SU-DHL-6 (cell line): ENCODE measurements at regions not wholly inside any gene's neighbourhood (a gene's known extent, or its start where the extent isn't known, plus 50 kb on each side); places are given as distances from the start of the nearest gene placed in this dataset.

Experiments used
- H2AFZ ChIP-seq: fragments of 200-600 bp; sonication (generic); 2 replicates; pipeline ENCODE4 v1.6.1; 2014; ENCODE audit warnings: low read depth, mild to moderate bottlenecking, moderate library complexity, mixed read lengths, antibody characterized with exemption, low read length; ENCODE audit not compliant: severe bottlenecking
- H3F3A ChIP-seq: fragments of 200-600 bp; shearing (Covaris generic); 2 replicates; pipeline ENCODE4 v1.6.0; 2016; ENCODE audit warnings: antibody characterized with exemption, mild to moderate bottlenecking; ENCODE audit not compliant: insufficient read depth
- H3K27ac ChIP-seq: fragments of 200-600 bp; sonication (generic); 2 replicates; pipeline ENCODE4 v1.5.1; 2016; ENCODE audit warnings: low read depth, mild to moderate bottlenecking, low read length, moderate library complexity, mixed read lengths
- H3K27me3 ChIP-seq: fragments of 200-600 bp; sonication (generic), shearing (Covaris generic); 2 replicates; pipeline ENCODE4 v1.6.0; 2014; ENCODE audit warnings: mild to moderate bottlenecking, low read length
- H3K36me3 ChIP-seq: fragments of 200-600 bp; sonication (generic); 2 replicates; pipeline ENCODE4 v1.6.1; 2014; ENCODE audit warnings: mild to moderate bottlenecking, low read length, mixed read lengths
- H3K4me2 ChIP-seq: fragments of 300-600, 200-600 bp; shearing (Covaris generic), sonication (generic); 2 replicates; pipeline ENCODE4 v1.6.0; 2014; ENCODE audit warnings: low read length, low read depth, mild to moderate bottlenecking; ENCODE audit not compliant: poor library complexity, severe bottlenecking
- H3K4me3 ChIP-seq: fragments of 200-600 bp; sonication (generic); 2 replicates; pipeline ENCODE4 v1.5.1; 2014; ENCODE audit warnings: antibody characterized with exemption, low read length, mild to moderate bottlenecking, mixed read lengths; ENCODE audit not compliant: insufficient read depth, poor library complexity, severe bottlenecking
- H3K79me2 ChIP-seq: fragments of 200-600 bp; sonication (generic); 2 replicates; pipeline ENCODE4 v1.6.1; 2014; ENCODE audit warnings: mild to moderate bottlenecking, low read length, moderate library complexity; ENCODE audit not compliant: insufficient read depth
- H3K9ac ChIP-seq: fragments of 200-600 bp; sonication (generic); 2 replicates; pipeline ENCODE4 v1.7.0; 2014; ENCODE audit warnings: mild to moderate bottlenecking, low read length
- H3K9me2 ChIP-seq: fragments of 200-600 bp; sonication (generic); replicated peaks from 2 replicates; pipeline ENCODE4 v1.6.1; 2014; ENCODE audit warnings: low read length; ENCODE audit not compliant: insufficient read depth
- H3K9me3 ChIP-seq: fragments of 200-600 bp; sonication (generic); 2 replicates; pipeline ENCODE4 v1.6.1; 2014; ENCODE audit warnings: low read length, mixed read lengths; ENCODE audit not compliant: insufficient read depth
- H4K20me1 ChIP-seq: fragments of 200-600 bp; sonication (generic); 2 replicates; pipeline ENCODE4 v1.6.1; 2014; ENCODE audit warnings: low read depth, mild to moderate bottlenecking, antibody characterized with exemption, low read length, moderate library complexity, mixed read lengths
- EZH2phosphoT487 ChIP-seq: fragments of 200-600 bp; sonication (generic), shearing (Covaris generic); conservative IDR thresholded peaks from 2 replicates; pipeline ENCODE4 v1.6.1; 2018; ENCODE audit warnings: mild to moderate bottlenecking, antibody characterized with exemption, low read length, moderate library complexity, mixed read lengths
- TF ChIP-seq, protein P1 (sequence below): fragments of 200-600 bp; sonication (generic); IDR thresholded peaks from one replicate; pipeline ENCODE4 v1.5.1; 2017; ENCODE audit warnings: antibody characterized with exemption, mild to moderate bottlenecking, low read length, moderate library complexity; ENCODE audit not compliant: insufficient read depth, poor library complexity, severe bottlenecking

GRCh38 chr14:49977126-49977841 is 84.4 kb downstream of the ARF6 start:
- no peak for TF ChIP-seq EZH2phosphoT487
- TF ChIP-seq, protein P1, sequence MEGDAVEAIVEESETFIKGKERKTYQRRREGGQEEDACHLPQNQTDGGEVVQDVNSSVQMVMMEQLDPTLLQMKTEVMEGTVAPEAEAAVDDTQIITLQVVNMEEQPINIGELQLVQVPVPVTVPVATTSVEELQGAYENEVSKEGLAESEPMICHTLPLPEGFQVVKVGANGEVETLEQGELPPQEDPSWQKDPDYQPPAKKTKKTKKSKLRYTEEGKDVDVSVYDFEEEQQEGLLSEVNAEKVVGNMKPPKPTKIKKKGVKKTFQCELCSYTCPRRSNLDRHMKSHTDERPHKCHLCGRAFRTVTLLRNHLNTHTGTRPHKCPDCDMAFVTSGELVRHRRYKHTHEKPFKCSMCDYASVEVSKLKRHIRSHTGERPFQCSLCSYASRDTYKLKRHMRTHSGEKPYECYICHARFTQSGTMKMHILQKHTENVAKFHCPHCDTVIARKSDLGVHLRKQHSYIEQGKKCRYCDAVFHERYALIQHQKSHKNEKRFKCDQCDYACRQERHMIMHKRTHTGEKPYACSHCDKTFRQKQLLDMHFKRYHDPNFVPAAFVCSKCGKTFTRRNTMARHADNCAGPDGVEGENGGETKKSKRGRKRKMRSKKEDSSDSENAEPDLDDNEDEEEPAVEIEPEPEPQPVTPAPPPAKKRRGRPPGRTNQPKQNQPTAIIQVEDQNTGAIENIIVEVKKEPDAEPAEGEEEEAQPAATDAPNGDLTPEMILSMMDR = no peak
- Histone ChIP-seq H3K4me3 (peak overlapping the region; percentile 21), H3K36me3 (no peaks in the 10 kb centered on the region), H3F3A (peaks cover 35% of the 10 kb centered on the region), H3K9ac (peak overlapping the region; percentile 34), H3K9me2 (no peaks in the 10 kb centered on the region), H3K27ac (peak overlapping the region; percentile 89), H3K4me2 (peak overlapping the region; percentile 53), H3K79me2 (no peaks in the 10 kb centered on the region), H4K20me1 (no peaks in the 10 kb centered on the region), H3K9me3 (no peaks in the 10 kb centered on the region), H2AFZ (peak overlapping the region; percentile 36), H3K27me3 (no peaks in the 10 kb centered on the region)

- H2AFZ ChIP-seq = no peak overlapping the region
- no peaks in the 10 kb centered on the region for H3K9me2 ChIP-seq
- no peaks in the 10 kb centered on the region for H3K36me3 ChIP-seq
- no peak for TF ChIP-seq EZH2phosphoT487
- TF ChIP-seq, protein P1 = no peak
- H3K4me3 ChIP-seq = no peak overlapping the region
- peaks cover 22% of the 10 kb centered on the region for H3F3A ChIP-seq
- no peak overlapping the region for H3K27ac ChIP-seq
- H3K9ac ChIP-seq = no peak overlapping the region
- H3K4me2 ChIP-seq = no peak overlapping the region
- H3K27me3 ChIP-seq = no peaks in the 10 kb centered on the region
- no peaks in the 10 kb centered on the region for H3K79me2 ChIP-seq
- H3K9me3 ChIP-seq = no peaks in the 10 kb centered on the region
- H4K20me1 ChIP-seq = no peaks in the 10 kb centered on the region
Measured at GRCh38 chr14:49980027-49980426, 87.1 kb downstream of the ARF6 start.

DNA sequence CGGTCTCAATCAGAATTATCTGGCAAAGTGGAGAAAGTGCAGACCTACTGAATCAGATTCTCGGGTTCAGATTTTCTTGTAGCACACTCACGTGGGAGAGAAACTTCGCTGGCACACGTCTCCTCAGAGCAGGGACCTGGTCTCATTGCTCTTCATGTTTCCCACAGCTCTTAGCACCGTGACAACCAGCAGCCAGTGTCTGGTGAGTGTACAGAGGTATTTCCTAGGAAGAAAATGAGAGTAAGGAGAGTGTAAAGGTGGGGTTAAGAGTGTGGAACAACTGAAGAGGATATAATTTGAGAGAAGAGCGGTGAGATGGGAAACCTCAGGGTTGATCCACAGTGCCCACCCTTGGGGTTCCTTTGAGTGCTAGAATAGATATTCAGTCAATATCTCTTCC is 89.2 kb downstream of the ARF6 start:
- Histone ChIP-seq H3K9ac (no peak overlapping the region), H3K4me2 (no peak overlapping the region), H3K9me3 (no peaks in the 10 kb centered on the region)

More for the DNA sequence above, 89.2 kb downstream of the ARF6 start:
- H3K36me3 ChIP-seq = no peaks in the 10 kb centered on the region
- peaks cover 2% of the 10 kb centered on the region; the same call in 1 of the 2 replicates for H3F3A ChIP-seq
- no peaks in the 10 kb centered on the region for H4K20me1 ChIP-seq
- no peaks in the 10 kb centered on the region for H3K27me3 ChIP-seq
- no peak overlapping the region for H3K27ac ChIP-seq
- no peak overlapping the region for H3K4me3 ChIP-seq
- H3K79me2 ChIP-seq = no peaks in the 10 kb centered on the region
- TF ChIP-seq EZH2phosphoT487 = no peak
- TF ChIP-seq, protein P1 = no peak
- no peaks in the 10 kb centered on the region for H3K9me2 ChIP-seq
- no peak overlapping the region for H2AFZ ChIP-seq
